OCI-LY7 (cell line): ENCODE measurements at regions not wholly inside any gene's neighbourhood (a gene's known extent, or its start where the extent isn't known, plus 50 kb on each side); places are given as distances from the start of the nearest gene placed in this dataset.

Source experiments
- CTCF ChIP-seq: fragments of 200-600 bp; sonication (generic); conservative IDR thresholded peaks from 2 replicates; pipeline ENCODE4 v1.5.1; 2014; ENCODE audit warnings: mild to moderate bottlenecking, antibody characterized with exemption, low read length, moderate library complexity, mixed read lengths
- EZH2phosphoT487 ChIP-seq: fragments of 200-600 bp; sonication (generic); IDR thresholded peaks from 2 replicates; pipeline ENCODE4 v1.6.1; 2018; ENCODE audit warnings: low read depth, borderline replicate concordance, mild to moderate bottlenecking, mixed run types, antibody characterized with exemption, low read length, moderate library complexity, mixed read lengths

DNA sequence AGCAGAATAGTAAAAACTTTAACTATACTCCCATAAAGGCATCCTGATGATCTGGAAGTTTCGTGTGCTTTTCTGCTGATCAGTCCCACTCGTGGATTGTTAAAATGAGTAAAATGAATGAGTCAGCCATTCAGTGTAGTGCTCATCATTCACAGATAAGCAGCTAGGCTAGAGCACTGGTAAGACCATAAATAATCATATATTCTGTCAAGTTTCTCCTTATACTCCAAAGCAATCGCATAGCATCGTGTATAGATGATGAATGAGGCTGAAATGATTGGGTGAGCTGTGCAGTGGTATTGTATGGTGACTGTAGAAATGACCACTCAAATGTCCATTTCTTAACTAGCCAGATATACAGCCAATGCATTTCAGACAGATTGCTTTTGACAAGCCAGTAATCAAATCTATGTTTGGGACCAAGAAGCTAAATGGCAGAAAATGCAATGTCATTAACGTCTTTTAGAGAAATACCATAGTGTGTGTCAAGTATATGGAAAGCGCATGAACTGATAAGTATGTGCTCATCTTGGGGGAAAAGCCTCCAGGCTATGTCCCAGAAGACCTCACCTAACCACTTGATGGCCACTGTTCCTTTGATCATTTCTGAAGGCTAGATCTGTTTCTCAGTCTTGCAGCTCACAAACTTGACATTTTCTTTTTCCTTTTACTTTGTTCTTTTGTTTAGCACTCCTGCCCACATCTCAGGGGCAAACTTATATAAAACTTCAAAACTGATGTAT, 227.2 kb upstream of the FAM3C start:
- TF ChIP-seq CTCF (no peak), EZH2phosphoT487 (no peak)
